ENCODE measurements at regions not wholly inside any gene's neighbourhood (a gene's known extent, or its start where the extent isn't known, plus 50 kb on each side); places are given as distances from the start of the nearest gene placed in this dataset.

GRCh38 chr18:45441110-45441847 lies 174.0 kb upstream of the SLC14A2 start:
- Histone ChIP-seq H3K27me3 (ENCODE audit: control insufficient read depth in 2 of 2, insufficient read depth in 2 of 2, low read length in 2 of 2) (no peaks in the 10 kb centered on the region), H3K9me3 (replicated peaks in 1 of 2; ENCODE audit: control insufficient read depth in 1 of 2, insufficient read depth in 1 of 2, low read length in 2 of 2) (no peaks in the 10 kb centered on the region), H3K79me2 (ENCODE audit: insufficient read depth, low read length) (no peaks in the 10 kb centered on the region), H2AFZ (ENCODE audit: insufficient read depth, low read depth, low read length, poor library complexity, severe bottlenecking) (no peak overlapping the region), H3K36me3 (replicated peaks in 1 of 2; ENCODE audit: control insufficient read depth in 1 of 2, insufficient read depth in 2 of 2, low read length in 2 of 2) (no peaks in the 10 kb centered on the region), H3K27ac (ENCODE audit: low read depth in 1 of 2, low read length in 2 of 2) (no peak overlapping the region), H3K4me3 (replicated peaks in 1 of 3; ENCODE audit: low read depth in 2 of 3, low read length in 3 of 3) (no peak overlapping the region), H3K9ac (ENCODE audit: insufficient read depth, low read length, poor library complexity, severe bottlenecking) (no peak overlapping the region), H3K4me2 (replicated peaks; ENCODE audit: extremely low read depth, low read length, poor library complexity, severe bottlenecking) (no peak overlapping the region), H4K20me1 (ENCODE audit: insufficient read depth, low read length) (no peaks in the 10 kb centered on the region), H3K4me1 (ENCODE audit: control insufficient read depth in 1 of 2, insufficient read depth in 2 of 2, low read length in 2 of 2) (no peaks in the 10 kb centered on the region)
- H3K27me3 Mint-ChIP-seq (ENCODE audit: low read depth in 3 of 3) = peaks cover 0 to 3% (median 0%) of the 10 kb centered on the region in 3 donors
- no peak overlapping the region for H3K4me3 Mint-ChIP-seq
- 78% methylated on average over 3 of the region's 5 CpGs for WGBS (ENCODE audit: insufficient coverage)
- peaks cover 2% of the 10 kb centered on the region for H3K4me1 Mint-ChIP-seq
- intact Hi-C loops (cut with micrococcal nuclease) = no loop called here
- H3K36me3 Mint-ChIP-seq = no peaks in the 10 kb centered on the region
- no peak for DNase-seq
- no peak overlapping the region for H3K27ac Mint-ChIP-seq
- TF ChIP-seq, protein P1, sequence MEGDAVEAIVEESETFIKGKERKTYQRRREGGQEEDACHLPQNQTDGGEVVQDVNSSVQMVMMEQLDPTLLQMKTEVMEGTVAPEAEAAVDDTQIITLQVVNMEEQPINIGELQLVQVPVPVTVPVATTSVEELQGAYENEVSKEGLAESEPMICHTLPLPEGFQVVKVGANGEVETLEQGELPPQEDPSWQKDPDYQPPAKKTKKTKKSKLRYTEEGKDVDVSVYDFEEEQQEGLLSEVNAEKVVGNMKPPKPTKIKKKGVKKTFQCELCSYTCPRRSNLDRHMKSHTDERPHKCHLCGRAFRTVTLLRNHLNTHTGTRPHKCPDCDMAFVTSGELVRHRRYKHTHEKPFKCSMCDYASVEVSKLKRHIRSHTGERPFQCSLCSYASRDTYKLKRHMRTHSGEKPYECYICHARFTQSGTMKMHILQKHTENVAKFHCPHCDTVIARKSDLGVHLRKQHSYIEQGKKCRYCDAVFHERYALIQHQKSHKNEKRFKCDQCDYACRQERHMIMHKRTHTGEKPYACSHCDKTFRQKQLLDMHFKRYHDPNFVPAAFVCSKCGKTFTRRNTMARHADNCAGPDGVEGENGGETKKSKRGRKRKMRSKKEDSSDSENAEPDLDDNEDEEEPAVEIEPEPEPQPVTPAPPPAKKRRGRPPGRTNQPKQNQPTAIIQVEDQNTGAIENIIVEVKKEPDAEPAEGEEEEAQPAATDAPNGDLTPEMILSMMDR (IDR thresholded peaks at IDR 0.05) = no peak
- peaks cover 0 to 3% (median 0%) of the 10 kb centered on the region in 7 donors for H3K9me3 Mint-ChIP-seq

GRCh38 chr18:45444040-45444439 lies 171.2 kb upstream of the SLC14A2 start:
- Mint-ChIP-seq H3K27me3 (ENCODE audit: low read depth in 3 of 3) (peaks cover 0 to 3% (median 1%) of the 10 kb centered on the region in 3 donors), H3K36me3 (no peaks in the 10 kb centered on the region)

More at GRCh38 chr18:45444040-45444439, 171.2 kb upstream of the SLC14A2 start:
- H3K27ac ChIP-seq (ENCODE audit: low read depth in 1 of 2, low read length in 2 of 2) = no peak overlapping the region
- H3K9ac ChIP-seq (ENCODE audit: insufficient read depth, low read length, poor library complexity, severe bottlenecking) = no peak overlapping the region
- no peaks in the 10 kb centered on the region for H3K79me2 ChIP-seq (ENCODE audit: insufficient read depth, low read length)
- TF ChIP-seq, protein P1 (IDR thresholded peaks at IDR 0.05) = no peak
- H3K4me1 Mint-ChIP-seq = peaks cover 2% of the 10 kb centered on the region
- no peaks in the 10 kb centered on the region for H3K36me3 ChIP-seq (replicated peaks in 1 of 2; ENCODE audit: control insufficient read depth in 1 of 2, insufficient read depth in 2 of 2, low read length in 2 of 2)
- H3K9me3 Mint-ChIP-seq = peaks cover 0 to 2% (median 0%) of the 10 kb centered on the region in 7 donors
- H4K20me1 ChIP-seq (ENCODE audit: insufficient read depth, low read length) = no peaks in the 10 kb centered on the region
- DNase-seq = no peak
- H3K4me2 ChIP-seq (replicated peaks; ENCODE audit: extremely low read depth, low read length, poor library complexity, severe bottlenecking) = no peak overlapping the region
- no peaks in the 10 kb centered on the region for H3K4me1 ChIP-seq (ENCODE audit: control insufficient read depth in 1 of 2, insufficient read depth in 2 of 2, low read length in 2 of 2)
- no peak overlapping the region for H3K4me3 Mint-ChIP-seq
- no peak overlapping the region for H3K27ac Mint-ChIP-seq
- WGBS (ENCODE audit: insufficient coverage) = 92% methylated on average over 1 of the region's 1 CpG
- H3K9me3 ChIP-seq (replicated peaks in 1 of 2; ENCODE audit: control insufficient read depth in 1 of 2, insufficient read depth in 1 of 2, low read length in 2 of 2) = no peaks in the 10 kb centered on the region
- no peak overlapping the region for H3K4me3 ChIP-seq (replicated peaks in 1 of 3; ENCODE audit: low read depth in 2 of 3, low read length in 3 of 3)
- intact Hi-C loops (cut with micrococcal nuclease) = no loop called here
- no peaks in the 10 kb centered on the region for H3K27me3 ChIP-seq (ENCODE audit: control insufficient read depth in 2 of 2, insufficient read depth in 2 of 2, low read length in 2 of 2)
- no peak overlapping the region for H2AFZ ChIP-seq (ENCODE audit: insufficient read depth, low read depth, low read length, poor library complexity, severe bottlenecking)
